ENCODE measurements at regions not wholly inside any gene's neighbourhood (a gene's known extent, or its start where the extent isn't known, plus 50 kb on each side); places are given as distances from the start of the nearest gene placed in this dataset.
A peak's percentile ranks its signal among the peaks of the same experiment; 100 is the strongest.

DNA sequence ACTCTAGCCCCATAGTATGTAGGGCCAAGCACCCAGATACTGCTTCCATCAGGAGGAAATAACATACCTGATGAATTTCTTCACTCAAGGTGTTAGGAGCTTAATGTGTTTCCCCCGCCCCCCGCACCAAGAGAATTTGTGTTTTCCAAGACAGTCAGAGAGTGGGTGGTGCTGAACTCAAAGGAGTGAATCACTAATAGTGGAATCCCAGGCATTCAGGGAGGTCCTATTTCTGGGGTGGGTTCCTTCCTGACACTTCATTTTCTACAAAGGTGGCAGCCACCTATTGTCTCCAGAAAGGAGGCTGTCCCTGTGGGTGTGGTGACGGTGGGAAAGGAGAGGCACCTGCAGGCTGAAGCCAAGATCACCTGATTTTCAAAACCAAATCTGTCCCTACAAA is 50.8 kb upstream of the ELF5 start:
- Mint-ChIP-seq H3K27me3 (ENCODE audit: insufficient read depth, unreplicated experiment) (no peaks in the 10 kb centered on the region), H3K4me3 (ENCODE audit: unreplicated experiment) (no peak overlapping the region), H3K4me1 (ENCODE audit: insufficient read depth, unreplicated experiment) (peaks cover 13% of the 10 kb centered on the region), H3K27ac (ENCODE audit: low read depth, unreplicated experiment) (peak overlapping the region; percentile 24), H3K9me3 (ENCODE audit: unreplicated experiment) (no peaks in the 10 kb centered on the region), H3K36me3 (ENCODE audit: insufficient read depth, unreplicated experiment) (no peaks in the 10 kb centered on the region)
- intact Hi-C loops (cut with micrococcal nuclease), result no loop called here
- TF ChIP-seq, protein P1, sequence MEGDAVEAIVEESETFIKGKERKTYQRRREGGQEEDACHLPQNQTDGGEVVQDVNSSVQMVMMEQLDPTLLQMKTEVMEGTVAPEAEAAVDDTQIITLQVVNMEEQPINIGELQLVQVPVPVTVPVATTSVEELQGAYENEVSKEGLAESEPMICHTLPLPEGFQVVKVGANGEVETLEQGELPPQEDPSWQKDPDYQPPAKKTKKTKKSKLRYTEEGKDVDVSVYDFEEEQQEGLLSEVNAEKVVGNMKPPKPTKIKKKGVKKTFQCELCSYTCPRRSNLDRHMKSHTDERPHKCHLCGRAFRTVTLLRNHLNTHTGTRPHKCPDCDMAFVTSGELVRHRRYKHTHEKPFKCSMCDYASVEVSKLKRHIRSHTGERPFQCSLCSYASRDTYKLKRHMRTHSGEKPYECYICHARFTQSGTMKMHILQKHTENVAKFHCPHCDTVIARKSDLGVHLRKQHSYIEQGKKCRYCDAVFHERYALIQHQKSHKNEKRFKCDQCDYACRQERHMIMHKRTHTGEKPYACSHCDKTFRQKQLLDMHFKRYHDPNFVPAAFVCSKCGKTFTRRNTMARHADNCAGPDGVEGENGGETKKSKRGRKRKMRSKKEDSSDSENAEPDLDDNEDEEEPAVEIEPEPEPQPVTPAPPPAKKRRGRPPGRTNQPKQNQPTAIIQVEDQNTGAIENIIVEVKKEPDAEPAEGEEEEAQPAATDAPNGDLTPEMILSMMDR (IDR thresholded peaks at IDR 0.05; ENCODE audit: unreplicated experiment), result no peak
- POLR2A ChIA-PET, result no interaction called here
- CTCF ChIA-PET, result interaction anchor here (0.7 to 1.2 kb wide), 4 partner anchors 8 to 64 kb away, joined by 3 to 4 read pairs (median 4); partner anchors contain the start of gene ELF5
- no TSS peak for BruUV-seq (replicated peaks)
- peak; percentile 41 for DNase-seq (ENCODE audit: unreplicated experiment)

DNA sequence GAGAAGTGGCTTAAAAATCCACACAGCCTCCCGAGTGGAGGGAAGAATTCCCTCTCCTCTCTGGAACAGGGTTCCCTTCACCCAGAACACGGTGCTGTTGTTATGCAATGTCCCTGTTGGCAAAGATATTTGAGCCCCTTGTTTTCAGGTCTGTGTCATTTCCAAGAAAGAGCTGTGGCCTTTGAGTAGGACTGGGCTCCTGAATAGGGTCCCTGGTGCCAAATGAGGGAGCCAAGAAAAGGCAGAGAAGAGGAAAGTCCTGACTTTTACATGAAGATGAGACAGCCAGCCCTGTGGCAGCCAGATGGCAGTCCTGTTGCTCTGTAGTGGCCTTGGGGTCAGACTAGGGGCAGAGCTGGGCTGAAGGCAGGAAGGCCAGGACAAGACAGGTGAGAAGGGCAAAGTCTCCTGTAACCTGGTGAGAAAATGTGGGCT is 51.2 kb upstream of the ELF5 start:
- H3K27ac Mint-ChIP-seq (ENCODE audit: low read depth, unreplicated experiment), result peak overlapping the region; percentile 24
- DNase-seq (ENCODE audit: unreplicated experiment), result peak; percentile 21
- TF ChIP-seq, protein P1 (IDR thresholded peaks at IDR 0.05; ENCODE audit: unreplicated experiment), result no peak
- H3K36me3 Mint-ChIP-seq (ENCODE audit: insufficient read depth, unreplicated experiment), result no peaks in the 10 kb centered on the region
- H3K4me1 Mint-ChIP-seq (ENCODE audit: insufficient read depth, unreplicated experiment), result peaks cover 13% of the 10 kb centered on the region
- CTCF ChIA-PET, result interaction anchor here (0.7 to 1.2 kb wide), 5 partner anchors 8 to 176 kb away, joined by 3 to 4 read pairs (median 3); partner anchors contain the start of gene ELF5
- H3K9me3 Mint-ChIP-seq (ENCODE audit: unreplicated experiment), result no peaks in the 10 kb centered on the region
- H3K27me3 Mint-ChIP-seq (ENCODE audit: insufficient read depth, unreplicated experiment), result no peaks in the 10 kb centered on the region
- no TSS peak for BruUV-seq (replicated peaks)
- H3K4me3 Mint-ChIP-seq (ENCODE audit: unreplicated experiment), result no peak overlapping the region
- POLR2A ChIA-PET, result interaction anchor here (0.6 kb wide), 1 partner anchor 433 kb away, joined by 3 read pairs; no protein-coding TSS in a partner anchor
- intact Hi-C loops (cut with micrococcal nuclease), result no loop called here

DNA sequence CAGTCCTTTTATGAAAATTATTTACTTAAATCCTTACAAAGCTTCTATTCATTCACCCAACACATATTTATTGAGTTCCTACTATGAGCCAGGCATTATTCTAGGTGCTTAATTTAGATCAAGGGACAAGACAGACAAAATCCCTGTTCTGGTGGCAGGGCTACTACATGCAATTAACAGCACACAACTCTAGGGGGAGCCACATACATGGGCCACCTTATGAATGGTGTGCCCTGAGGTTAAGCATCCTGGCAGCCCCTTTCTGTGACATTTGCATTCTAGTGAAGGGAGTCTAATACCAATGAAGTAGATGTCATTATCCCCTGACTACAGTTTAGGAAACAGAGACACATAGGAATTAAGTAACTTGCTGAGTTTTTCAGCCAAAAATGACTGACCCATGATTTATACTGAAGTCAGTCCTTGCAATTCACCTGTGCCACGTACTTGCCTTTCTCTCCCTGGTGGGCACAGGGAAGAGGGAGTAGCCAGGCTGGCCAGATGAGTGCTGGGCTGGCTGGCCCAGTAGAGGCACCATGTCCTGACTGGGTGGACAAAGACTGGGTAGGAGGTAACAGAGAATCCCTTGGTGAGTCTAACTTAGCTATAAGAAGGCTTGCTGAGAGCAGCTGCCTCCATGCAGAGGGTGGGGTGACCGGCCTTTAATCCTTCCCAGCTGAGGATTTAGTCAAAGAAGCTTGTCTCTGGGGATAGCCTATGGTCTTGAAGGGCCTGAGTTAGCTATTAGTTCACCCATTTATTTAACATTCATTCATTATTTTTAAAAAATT is 52.0 kb upstream of the ELF5 start:
- Mint-ChIP-seq H3K4me3 (ENCODE audit: unreplicated experiment) (no peak overlapping the region), H3K9me3 (ENCODE audit: unreplicated experiment) (no peaks in the 10 kb centered on the region), H3K27me3 (ENCODE audit: insufficient read depth, unreplicated experiment) (no peaks in the 10 kb centered on the region), H3K4me1 (ENCODE audit: insufficient read depth, unreplicated experiment) (peaks cover 21% of the 10 kb centered on the region), H3K36me3 (ENCODE audit: insufficient read depth, unreplicated experiment) (no peaks in the 10 kb centered on the region), H3K27ac (ENCODE audit: low read depth, unreplicated experiment) (peak overlapping the region; percentile 24)
- ChIA-PET POLR2A (interaction anchor here (0.6 to 0.7 kb wide), 3 partner anchors 85 to 432 kb away, joined by 3 read pairs; no protein-coding TSS in a partner anchor), CTCF (interaction anchor here (0.7 to 1.4 kb wide), 8 partner anchors 8 to 403 kb away, joined by 3 to 5 read pairs (median 4); partner anchors contain the start of gene ELF5)
- peak; percentile 44 for DNase-seq (ENCODE audit: unreplicated experiment)
- TF ChIP-seq, protein P1 (IDR thresholded peaks at IDR 0.05; ENCODE audit: unreplicated experiment), result peak; percentile 27
- BruUV-seq (replicated peaks), result no TSS peak
- intact Hi-C loops (cut with micrococcal nuclease), result no loop called here

DNA sequence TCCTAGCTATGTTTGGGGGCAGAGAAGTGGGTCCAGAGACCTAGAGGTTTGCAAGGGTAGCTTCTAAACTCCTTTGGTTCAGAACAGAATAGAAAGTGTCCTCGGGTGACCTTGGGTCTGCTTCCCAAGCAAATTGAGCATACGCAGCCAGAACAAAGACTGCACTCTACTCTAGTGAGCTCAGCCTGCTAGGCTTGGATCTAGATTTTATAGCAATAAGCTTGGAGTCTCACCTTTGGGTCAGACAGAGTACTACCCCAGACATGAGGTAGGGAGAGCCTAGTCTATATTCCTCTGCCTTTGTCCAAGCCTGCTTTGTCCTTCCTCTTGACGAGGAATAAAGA is 52.6 kb upstream of the ELF5 start:
- Mint-ChIP-seq H3K27ac (ENCODE audit: low read depth, unreplicated experiment) (no peak overlapping the region), H3K36me3 (ENCODE audit: insufficient read depth, unreplicated experiment) (no peaks in the 10 kb centered on the region), H3K4me3 (ENCODE audit: unreplicated experiment) (no peak overlapping the region), H3K4me1 (ENCODE audit: insufficient read depth, unreplicated experiment) (peaks cover 26% of the 10 kb centered on the region), H3K9me3 (ENCODE audit: unreplicated experiment) (no peaks in the 10 kb centered on the region), H3K27me3 (ENCODE audit: insufficient read depth, unreplicated experiment) (no peaks in the 10 kb centered on the region)
- no peak for DNase-seq (ENCODE audit: unreplicated experiment)
- TF ChIP-seq, protein P1 (IDR thresholded peaks at IDR 0.05; ENCODE audit: unreplicated experiment), result no peak
- BruUV-seq (replicated peaks), result no TSS peak
- intact Hi-C loops (cut with micrococcal nuclease), result no loop called here
- ChIA-PET POLR2A (interaction anchor here (0.6 kb wide), 1 partner anchor 170 kb away, joined by 3 read pairs; no protein-coding TSS in a partner anchor), CTCF (interaction anchor here (0.7 to 1.4 kb wide), 5 partner anchors 9 to 404 kb away, joined by 3 to 5 read pairs (median 4); no protein-coding TSS in a partner anchor)

Measured in MCF 10A (cell line).